A549 (cell line): ENCODE measurements at regions not wholly inside any gene's neighbourhood (a gene's known extent, or its start where the extent isn't known, plus 50 kb on each side); places are given as distances from the start of the nearest gene placed in this dataset.

Experiments
- ATAC-seq, 2 experiments: fragments of 200-7000 bp in 1 of 2; fragments of >200 bp in 1 of 2; cut with Nextera tagmentation in 1 of 2; cut with Tn5 transposase in 1 of 2; 3 replicates each; pipeline versions ENCODE4 v1.8.0 to v1.9.1; 2018 to 2020; ENCODE audit warnings: mild to moderate bottlenecking in 1 of 2, moderate library complexity in 1 of 2
- CTCF ChIA-PET: fragments of 300-600 bp; sonication (Branson Sonifier 250); formaldehyde crosslinking; extraction: SDS; loops from one replicate; lab custom pipeline; 2021; ENCODE audit warnings: antibody characterized with exemption, inconsistent platforms; lab: Yijun Ruan, JAX
- POLR2A ChIA-PET: fragments of 350-600 bp; formaldehyde crosslinking; extraction: SDS; loops from one replicate; lab custom pipeline; 2021; ENCODE audit warnings: antibody characterized with exemption, inconsistent platforms; lab: Yijun Ruan, JAX
- DNase-seq, 2 experiments: peaks; one replicate each; pipeline versions ENCODE4 v3.0.0 to v3.0.0-alpha.2; 2011 to 2016; ENCODE audit warnings: low read depth in 1 of 2, low spot score in 1 of 2
- FAIRE-seq: peaks from 2 replicates; lab custom pipeline; 2011; peaks lifted over from hg19 to GRCh38; lab: Jason Lieb, UNC
- H3K27ac ChIP-seq, 2 experiments: fragments of >200 bp; sonication (Bioruptor Twin); formaldehyde crosslinking; 3 replicates each; pipeline ENCODE4 v1.5.1; 2016 to 2017
- H3K4me1 ChIP-seq: fragments of >200 bp; sonication (Bioruptor Twin); formaldehyde crosslinking; 3 replicates; pipeline ENCODE4 v1.6.1; 2016
- H3K4me2 ChIP-seq: fragments of >200 bp; sonication (Bioruptor Twin); formaldehyde crosslinking; 3 replicates; pipeline ENCODE4 v1.6.1; 2016
- H3K4me3 ChIP-seq: fragments of >200 bp; sonication (Bioruptor Twin); formaldehyde crosslinking; 3 replicates; pipeline ENCODE4 v1.5.1; 2016
- H3K9me3 ChIP-seq: fragments of >200 bp; sonication (Bioruptor Twin); formaldehyde crosslinking; 3 replicates; pipeline ENCODE4 v1.6.1; 2016
- BCL3 ChIP-seq: fragments of >200 bp; sonication (Bioruptor Twin); formaldehyde crosslinking; IDR thresholded peaks from 3 replicates; pipeline ENCODE4 v1.6.1; 2016
- CBX2 ChIP-seq: fragments of 200-600 bp; sonication (generic); IDR thresholded peaks from 2 replicates; pipeline ENCODE4 v1.6.1; 2016; ENCODE audit warnings: low read depth, mild to moderate bottlenecking, borderline replicate concordance
- CTCF ChIP-seq: fragments of >200 bp; sonication (Bioruptor Twin); formaldehyde crosslinking; IDR thresholded peaks from 3 replicates; pipeline ENCODE4 v1.5.1; 2016
- E2F6 ChIP-seq: IDR thresholded peaks from 2 replicates; pipeline ENCODE4 v1.6.1; 2012; ENCODE audit warnings: low read depth, borderline replicate concordance
- EHMT2 ChIP-seq: fragments of 200-600 bp; sonication (generic); IDR thresholded peaks from 2 replicates; pipeline ENCODE4 v1.6.1; 2016; ENCODE audit warnings: antibody characterized with exemption, low read depth, mild to moderate bottlenecking, moderate library complexity
- EP300 ChIP-seq, 2 experiments: fragments of >200 bp; sonication (Bioruptor Twin); formaldehyde crosslinking; IDR thresholded peaks; 2 replicates in 1 of 2; 3 replicates in 1 of 2; pipeline ENCODE4 v1.6.1; 2016 to 2017
- FOXS1 ChIP-seq: fragments of 250-450 bp; sonication (Bioruptor Pico); IDR thresholded peaks from 2 replicates; pipeline ENCODE4 v1.5.0; 2020; ENCODE audit warnings: mild to moderate bottlenecking, moderate library complexity
- HEYL ChIP-seq: fragments of 250-450 bp; sonication (Bioruptor Pico); IDR thresholded peaks from 2 replicates; pipeline ENCODE4 v1.8.0; 2021; ENCODE audit warnings: mild to moderate bottlenecking, moderate library complexity
- HOXA7 ChIP-seq: fragments of 250-450 bp; sonication (Bioruptor Pico); IDR thresholded peaks from 2 replicates; pipeline ENCODE4 v1.5.0; 2020; ENCODE audit warnings: mild to moderate bottlenecking, moderate library complexity
- JUN ChIP-seq, 2 experiments: fragments of >200 bp; sonication (Bioruptor Twin); formaldehyde crosslinking; IDR thresholded peaks; 2 replicates in 1 of 2; 3 replicates in 1 of 2; pipeline ENCODE4 v1.6.1; 2016 to 2017
- KDM1A ChIP-seq: fragments of 200-600 bp; sonication (generic); IDR thresholded peaks from 2 replicates; pipeline ENCODE4 v1.6.1; 2016; ENCODE audit warnings: low read depth, mild to moderate bottlenecking
- MAX ChIP-seq: IDR thresholded peaks from 2 replicates; pipeline ENCODE4 v1.6.1; 2012
- MAZ ChIP-seq: fragments of 150-350 bp; IDR thresholded peaks from 2 replicates; pipeline ENCODE4 v1.6.1; 2014; ENCODE audit warnings: antibody characterized with exemption, low read depth, low read length, borderline replicate concordance
- MYC ChIP-seq: IDR thresholded peaks from 2 replicates; pipeline ENCODE4 v1.6.1; 2012; ENCODE audit warnings: mild to moderate bottlenecking, inconsistent platforms, low read length, improper control_type of control experiment, borderline replicate concordance
- NR3C1 ChIP-seq: fragments of >200 bp; sonication (Bioruptor Twin); formaldehyde crosslinking; IDR thresholded peaks from 3 replicates; pipeline ENCODE4 v1.6.1; 2017
- RARB ChIP-seq: fragments of 250-450 bp; sonication (Bioruptor Pico); IDR thresholded peaks from 2 replicates; pipeline ENCODE4 v1.8.0; 2021; ENCODE audit warnings: mild to moderate bottlenecking, moderate library complexity
- REST ChIP-seq: fragments of 200-600 bp; sonication (generic); IDR thresholded peaks from 2 replicates; pipeline ENCODE4 v1.6.1; 2016; ENCODE audit warnings: antibody characterized with exemption, mild to moderate bottlenecking, moderate library complexity
- RNF2 ChIP-seq: fragments of 200-600 bp; sonication (generic); IDR thresholded peaks from 2 replicates; pipeline ENCODE4 v1.6.1; 2016; ENCODE audit warnings: low read depth, mild to moderate bottlenecking, antibody characterized with exemption, moderate library complexity, borderline replicate concordance
- SREBF2 ChIP-seq: fragments of 450-650 bp; IDR thresholded peaks from 2 replicates; pipeline ENCODE4 v1.6.1; 2014; ENCODE audit warnings: mild to moderate bottlenecking, moderate library complexity
- TFCP2L1 ChIP-seq: fragments of 250-450 bp; sonication (Bioruptor Pico); IDR thresholded peaks from 2 replicates; pipeline ENCODE4 v1.5.0; 2021; ENCODE audit warnings: mild to moderate bottlenecking
- WGBS: methylation state at CpG from one replicate; pipeline ENCODE4 v1.1.6; 2017; ENCODE audit errors: missing lambda C conversion rate; 5-methylcytosine and 5-hydroxymethylcytosine counted together

GRCh38 chr12:90823859-90824258, 131.1 kb downstream of the CCER1 start (continued):
- TF ChIP-seq BCL3 (no peak), E2F6 (no peak), MYC (no peak)

- ATAC-seq (no peak), DNase-seq (no peak), FAIRE-seq (no peak)
- Histone ChIP-seq H3K4me1 (no peaks in the 10 kb centered on the region), H3K4me2 (no peak overlapping the region), H3K27ac (no peak overlapping the region), H3K4me3 (no peak overlapping the region), H3K9me3 (no peaks in the 10 kb centered on the region)
- ChIA-PET POLR2A (no interaction called here), CTCF (no interaction called here)
- no peak for TF ChIP-seq HOXA7
- TF ChIP-seq BCL3: no peak
- no peak for TF ChIP-seq CBX2
- no peak for TF ChIP-seq RNF2
- no peak for TF ChIP-seq JUN (IDR thresholded peaks at IDR 0.05)
- no peak for TF ChIP-seq TFCP2L1 (CRISPR knock-in tag)
Observed at GRCh38 chr12:90819709-90820108, 135.3 kb downstream of the CCER1 start.

GRCh38 chr12:90816353-90817089, 138.5 kb downstream of the CCER1 start:
- TF ChIP-seq NR3C1 (no peak), KDM1A (no peak), MAX (no peak), HEYL (CRISPR knock-in tag) (no peak), SREBF2 (no peak), MAZ (no peak), REST (no peak), FOXS1 (CRISPR knock-in tag) (no peak), EP300 (IDR thresholded peaks at IDR 0.05) (no peak), RARB (CRISPR knock-in tag) (no peak), CTCF (no peak), EHMT2 (no peak)
- no peaks in the 10 kb centered on the region for H3K4me1 ChIP-seq
- FAIRE-seq (no peak), DNase-seq (no peak), ATAC-seq (no peak)
- H3K4me2 ChIP-seq: no peak overlapping the region
- POLR2A ChIA-PET: no interaction called here
- CTCF ChIA-PET: no interaction called here
- no peaks in the 10 kb centered on the region for H3K9me3 ChIP-seq
- H3K27ac ChIP-seq: no peak overlapping the region
- H3K4me3 ChIP-seq: no peak overlapping the region
- WGBS: 33% methylated on average over 3 of the region's 3 CpGs
